Fibroblast of lung (primary cell): ENCODE measurements at regions not wholly inside any gene's neighbourhood (a gene's known extent, or its start where the extent isn't known, plus 50 kb on each side); places are given as distances from the start of the nearest gene placed in this dataset.

Experiments used
- CTCF ChIP-seq, 2 donors: IDR thresholded peaks in 1 of 2; conservative IDR thresholded peaks in 1 of 2; 1 replicate in 1 of 2; 2 replicates in 1 of 2; pipeline ENCODE4 v1.5.1; 2011 to 2012; ENCODE audit warnings: low read length in 2 of 2, control low read depth in 1 of 2, inconsistent platforms in 1 of 2, low read depth in 1 of 2, mild to moderate bottlenecking in 1 of 2
- EZH2 ChIP-seq: IDR thresholded peaks from 2 replicates; pipeline ENCODE4 v1.5.1; 2012; ENCODE audit warnings: low read length, control low read depth, mild to moderate bottlenecking; ENCODE audit errors: missing control alignments

GRCh38 chr13:111001636-111002035, 86.8 kb upstream of the ANKRD10 start:
- no peak for TF ChIP-seq CTCF (conservative IDR thresholded peaks at IDR 0.05 in 1 of 2, IDR thresholded peaks at IDR 0.05 in 1 of 2; ENCODE audit: low read depth in 1 of 2, low read length in 2 of 2)
- TF ChIP-seq EZH2 = no peak
